PC-9 (cell line): ENCODE measurements at regions not wholly inside any gene's neighbourhood (a gene's known extent, or its start where the extent isn't known, plus 50 kb on each side); places are given as distances from the start of the nearest gene placed in this dataset.

Experiments used
- CTCF ChIP-seq: fragments of 200-600 bp; sonication (generic); conservative IDR thresholded peaks from 2 replicates; pipeline ENCODE4 v1.6.1; 2017; ENCODE audit warnings: mixed run types, antibody characterized with exemption, mild to moderate bottlenecking, moderate library complexity
- EZH2 ChIP-seq: fragments of 200-600 bp; sonication (generic); IDR thresholded peaks from 2 replicates; pipeline ENCODE4 v1.8.0; 2017; ENCODE audit warnings: antibody characterized with exemption, low read depth

- TF ChIP-seq CTCF (no peak), EZH2 (no peak)
These were observed 737.1 kb downstream of the TDRD15 start for GRCh38 chr2:21860907-21861306.
